22Rv1 (cell line): ENCODE measurements at regions not wholly inside any gene's neighbourhood (a gene's known extent, or its start where the extent isn't known, plus 50 kb on each side); places are given as distances from the start of the nearest gene placed in this dataset.

Experiments
- ZFX ChIP-seq: fragments of 450-650 bp; IDR thresholded peaks from 2 replicates; pipeline ENCODE4 v1.6.1; 2017; ENCODE audit warnings: antibody characterized with exemption, borderline replicate concordance
- TF ChIP-seq, protein P1 (sequence below): fragments of 450-650 bp; IDR thresholded peaks from 2 replicates; pipeline ENCODE4 v1.5.1; 2017; ENCODE audit warnings: mild to moderate bottlenecking

- TF ChIP-seq, protein P1, sequence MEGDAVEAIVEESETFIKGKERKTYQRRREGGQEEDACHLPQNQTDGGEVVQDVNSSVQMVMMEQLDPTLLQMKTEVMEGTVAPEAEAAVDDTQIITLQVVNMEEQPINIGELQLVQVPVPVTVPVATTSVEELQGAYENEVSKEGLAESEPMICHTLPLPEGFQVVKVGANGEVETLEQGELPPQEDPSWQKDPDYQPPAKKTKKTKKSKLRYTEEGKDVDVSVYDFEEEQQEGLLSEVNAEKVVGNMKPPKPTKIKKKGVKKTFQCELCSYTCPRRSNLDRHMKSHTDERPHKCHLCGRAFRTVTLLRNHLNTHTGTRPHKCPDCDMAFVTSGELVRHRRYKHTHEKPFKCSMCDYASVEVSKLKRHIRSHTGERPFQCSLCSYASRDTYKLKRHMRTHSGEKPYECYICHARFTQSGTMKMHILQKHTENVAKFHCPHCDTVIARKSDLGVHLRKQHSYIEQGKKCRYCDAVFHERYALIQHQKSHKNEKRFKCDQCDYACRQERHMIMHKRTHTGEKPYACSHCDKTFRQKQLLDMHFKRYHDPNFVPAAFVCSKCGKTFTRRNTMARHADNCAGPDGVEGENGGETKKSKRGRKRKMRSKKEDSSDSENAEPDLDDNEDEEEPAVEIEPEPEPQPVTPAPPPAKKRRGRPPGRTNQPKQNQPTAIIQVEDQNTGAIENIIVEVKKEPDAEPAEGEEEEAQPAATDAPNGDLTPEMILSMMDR = no peak
- no peak for TF ChIP-seq ZFX
Observed at GRCh38 chr6:98578016-98578415, 256.4 kb upstream of the POU3F2 start.
